Astrocyte (in vitro differentiated cells and primary cell): ENCODE measurements at regions not wholly inside any gene's neighbourhood (a gene's known extent, or its start where the extent isn't known, plus 50 kb on each side); places are given as distances from the start of the nearest gene placed in this dataset.
"Not testable (repeated sequence)": the region's sequence is repeated elsewhere in the genome, so short reads cannot be mapped to it uniquely, and the experiment has no call there.

ENCODE experiments used
- CTCF ChIP-seq: IDR thresholded peaks from 2 replicates; pipeline ENCODE4 v1.5.1; 2011; ENCODE audit warnings: low read depth, mild to moderate bottlenecking, inconsistent platforms, low read length, moderate library complexity; ENCODE audit not compliant: insufficient read depth
- EZH2 ChIP-seq: IDR thresholded peaks from 2 replicates; pipeline ENCODE4 v1.6.1; 2012; ENCODE audit warnings: mild to moderate bottlenecking, low read length, inconsistent platforms; ENCODE audit not compliant: insufficient read depth

GRCh38 chr2:95668934-95669333, 77.1 kb downstream of the TRIM43 start:
- not testable (repeated sequence) for TF ChIP-seq EZH2, CTCF
